ENCODE measurements at regions not wholly inside any gene's neighbourhood (a gene's known extent, or its start where the extent isn't known, plus 50 kb on each side); places are given as distances from the start of the nearest gene placed in this dataset.
A peak's percentile ranks its signal among the peaks of the same experiment; 100 is the strongest.

GRCh38 chr11:98895936-98896335 is 124.8 kb upstream of the CNTN5 start (continued):
- TF ChIP-seq ZNF462 (CRISPR knock-in tag; IDR thresholded peaks at IDR 0.05) (no peak), ZNF331 (CRISPR knock-in tag; IDR thresholded peaks at IDR 0.05; ENCODE audit: low read depth) (no peak)

- H3K27me3 ChIP-seq (ENCODE audit: insufficient read depth): no peaks in the 10 kb centered on the region
- no peaks in the 10 kb centered on the region for H3K27me3 Mint-ChIP-seq (ENCODE audit: insufficient read depth, low read depth, poor library complexity)
- no peak overlapping the region for H3K27ac Mint-ChIP-seq
- DNase-seq (ENCODE audit: low spot score): peak; percentile 68
- peak; percentile 88 for ATAC-seq
- H3K27ac ChIP-seq (ENCODE audit: low read depth): no peak overlapping the region
- H4K20me1 ChIP-seq (replicated peaks; ENCODE audit: insufficient read depth): no peaks in the 10 kb centered on the region
- no peak overlapping the region for H3K4me3 Mint-ChIP-seq
- no peaks in the 10 kb centered on the region for H3K36me3 ChIP-seq (ENCODE audit: insufficient read depth)
- no peaks in the 10 kb centered on the region for H3K9me2 ChIP-seq (ENCODE audit: insufficient read depth)
- H3K4me3 ChIP-seq: no peak overlapping the region
- no peaks in the 10 kb centered on the region for H3F3A ChIP-seq (replicated peaks; ENCODE audit: low read depth)
- peaks cover 5% of the 10 kb centered on the region; the same call in 2 of the 3 replicates for H3K36me3 Mint-ChIP-seq (ENCODE audit: low read depth)
- H3K4me1 Mint-ChIP-seq: no peaks in the 10 kb centered on the region; the same call in 2 of the 3 replicates
- H2AFZ ChIP-seq: no peak overlapping the region
- peaks cover 3% of the 10 kb centered on the region; the same call in 2 of the 3 replicates for H3K9me3 Mint-ChIP-seq
- no peaks in the 10 kb centered on the region for H3K79me2 ChIP-seq (replicated peaks; ENCODE audit: insufficient read depth)
- no peaks in the 10 kb centered on the region for H3K4me1 ChIP-seq (ENCODE audit: insufficient read depth)
- H3K4me2 ChIP-seq: no peak overlapping the region
- TF ChIP-seq EZH2 (IDR thresholded peaks at IDR 0.05; ENCODE audit: low read depth, unreplicated experiment) (no peak), CTCF (conservative IDR thresholded peaks at IDR 0.05; ENCODE audit: low read depth in 2 of 2) (no peak), ZNF114 (CRISPR knock-in tag; IDR thresholded peaks at IDR 0.05) (no peak), STAT1 (IDR thresholded peaks at IDR 0.05; ENCODE audit: unreplicated experiment) (no peak), ETS1 (IDR thresholded peaks at IDR 0.05) (no peak), JUNB (IDR thresholded peaks at IDR 0.05; ENCODE audit: unreplicated experiment) (no peak), NANOG (IDR thresholded peaks at IDR 0.05; ENCODE audit: borderline replicate concordance) (no peak)
These were observed 79.8 kb upstream of the CNTN5 start for GRCh38 chr11:98940913-98941312.

Measured in GM23338 (cell line).